GM21526 (cell line): ENCODE measurements at regions not wholly inside any gene's neighbourhood (a gene's known extent, or its start where the extent isn't known, plus 50 kb on each side); places are given as distances from the start of the nearest gene placed in this dataset.

Experiments used
- ATAC-seq: cut with Tn5 transposase; IDR thresholded peaks from one replicate; pipeline ENCODE4 v1.9.1; 2021; ENCODE audit warnings: moderate library complexity; ENCODE audit not compliant: unreplicated experiment, low FRiP score

- ATAC-seq, result no peak
Measured at GRCh38 chr11:27287205-27287604, 75.8 kb downstream of the CCDC34 start.

- ATAC-seq, result no peak
Measured at GRCh38 chr11:27285761-27286160, 77.3 kb downstream of the CCDC34 start.

GRCh38 chr11:27282806-27283205 lies 80.2 kb downstream of the CCDC34 start:
- ATAC-seq, result no peak

- ATAC-seq, result no peak
Measured at GRCh38 chr11:27281740-27282590, 81.0 kb downstream of the CCDC34 start.

GRCh38 chr11:27281276-27281675 lies 81.7 kb downstream of the CCDC34 start:
- no peak for ATAC-seq

GRCh38 chr11:27280140-27280539 lies 82.9 kb downstream of the CCDC34 start:
- no peak for ATAC-seq

GRCh38 chr11:27279460-27279859 lies 83.6 kb downstream of the CCDC34 start:
- ATAC-seq, result no peak

- no peak for ATAC-seq
Measured at GRCh38 chr11:27277843-27278242, 85.2 kb downstream of the CCDC34 start.

GRCh38 chr11:27276141-27276540 lies 86.9 kb downstream of the CCDC34 start:
- no peak for ATAC-seq

- ATAC-seq, result no peak
Measured at GRCh38 chr11:27274854-27275395, 88.1 kb downstream of the CCDC34 start.

- no peak for ATAC-seq
Measured at GRCh38 chr11:27266125-27266524, 96.9 kb downstream of the CCDC34 start.

GRCh38 chr11:27263986-27264385 lies 99.0 kb downstream of the CCDC34 start:
- ATAC-seq, result no peak

GRCh38 chr11:27263046-27263445 lies 100.0 kb downstream of the CCDC34 start:
- no peak for ATAC-seq

GRCh38 chr11:27255447-27255828 lies 107.6 kb downstream of the CCDC34 start:
- no peak for ATAC-seq

GRCh38 chr11:27254744-27255446 lies 108.1 kb downstream of the CCDC34 start:
- no peak for ATAC-seq

GRCh38 chr11:27253224-27253623 lies 109.8 kb downstream of the CCDC34 start:
- ATAC-seq, result no peak

- no peak for ATAC-seq
Measured at GRCh38 chr11:27250867-27251665, 111.9 kb downstream of the CCDC34 start.

- no peak for ATAC-seq
Measured at GRCh38 chr11:27248576-27249509, 114.2 kb downstream of the CCDC34 start.

- ATAC-seq, result no peak
Measured at GRCh38 chr11:27247660-27248059, 115.4 kb downstream of the CCDC34 start.

GRCh38 chr11:27246925-27247324 lies 116.1 kb downstream of the CCDC34 start:
- ATAC-seq, result no peak
